Coronary artery (tissue), 2 donors: ENCODE measurements at regions not wholly inside any gene's neighbourhood (a gene's known extent, or its start where the extent isn't known, plus 50 kb on each side); places are given as distances from the start of the nearest gene placed in this dataset.

Source experiments
- DNase-seq: peaks from one replicate; pipeline ENCODE4 v3.0.0-alpha.2; 2017; ENCODE audit warnings: low spot score
- H3K27ac ChIP-seq, 2 donors: fragments of 200-600 bp; sonication (generic); one replicate each; pipeline ENCODE4 v1.5.1; 2016 to 2019
- H3K4me3 ChIP-seq: fragments of 200-600 bp; sonication (generic); 2 replicates; pipeline ENCODE4 v1.5.1; 2016; ENCODE audit warnings: mild to moderate bottlenecking, moderate library complexity
- CTCF ChIP-seq: fragments of 200-600 bp; sonication (generic); IDR thresholded peaks from one replicate; pipeline ENCODE4 v1.5.1; 2019; ENCODE audit warnings: antibody characterized with exemption

- TF ChIP-seq CTCF: no peak
- DNase-seq: no peak
- Histone ChIP-seq H3K27ac (no peak overlapping the region), H3K4me3 (no peak overlapping the region)
Observed at GRCh38 chr15:96756146-96756545, 425.6 kb downstream of the NR2F2 start.

- Histone ChIP-seq H3K27ac (no peak overlapping the region), H3K4me3 (no peak overlapping the region)
- no peak for TF ChIP-seq CTCF
- no peak for DNase-seq
Observed at GRCh38 chr15:96756656-96757055, 426.2 kb downstream of the NR2F2 start.

GRCh38 chr15:96762566-96762965 is 432.1 kb downstream of the NR2F2 start:
- TF ChIP-seq CTCF: no peak
- no peak for DNase-seq
- H3K27ac ChIP-seq: no peak overlapping the region

GRCh38 chr15:96764501-96764900 is 434.0 kb downstream of the NR2F2 start:
- Histone ChIP-seq H3K27ac (no peak overlapping the region), H3K4me3 (no peak overlapping the region)
- DNase-seq: no peak
- no peak for TF ChIP-seq CTCF

More at GRCh38 chr15:96762566-96762965, 432.1 kb downstream of the NR2F2 start:
- no peak overlapping the region for H3K4me3 ChIP-seq

GRCh38 chr15:96764946-96765345 is 434.4 kb downstream of the NR2F2 start:
- TF ChIP-seq CTCF: no peak
- Histone ChIP-seq H3K4me3 (no peak overlapping the region), H3K27ac (no peak overlapping the region)
- no peak for DNase-seq

GRCh38 chr15:96766366-96766765 is 435.9 kb downstream of the NR2F2 start:
- no peak for TF ChIP-seq CTCF
- DNase-seq: no peak
- H3K27ac ChIP-seq: no peak overlapping the region
- no peak overlapping the region for H3K4me3 ChIP-seq

GRCh38 chr15:96767703-96768434 is 437.4 kb downstream of the NR2F2 start:
- H3K27ac ChIP-seq: no peak overlapping the region
- no peak for DNase-seq
- H3K4me3 ChIP-seq: no peak overlapping the region
- no peak for TF ChIP-seq CTCF
